ENCODE measurements at regions not wholly inside any gene's neighbourhood (a gene's known extent, or its start where the extent isn't known, plus 50 kb on each side); places are given as distances from the start of the nearest gene placed in this dataset.

- no peak overlapping the region for H3K4me3 ChIP-seq (ENCODE audit: low read depth, low read length)
- DNase-seq (ENCODE audit: low read depth), result no peak
- TF ChIP-seq CTCF (conservative IDR thresholded peaks at IDR 0.05; ENCODE audit: low read depth, low read length), result no peak
These were observed 168.1 kb upstream of the SOX21 start for GRCh38 chr13:94880463-94880862.

- H3K4me3 ChIP-seq (ENCODE audit: low read depth, low read length), result no peak overlapping the region
- no peak for TF ChIP-seq CTCF (conservative IDR thresholded peaks at IDR 0.05; ENCODE audit: low read depth, low read length)
- DNase-seq (ENCODE audit: low read depth), result no peak
These were observed 166.3 kb upstream of the SOX21 start for GRCh38 chr13:94878602-94879165.

- no peak for TF ChIP-seq CTCF (conservative IDR thresholded peaks at IDR 0.05; ENCODE audit: low read depth, low read length)
- no peak for DNase-seq (ENCODE audit: low read depth)
- H3K4me3 ChIP-seq (ENCODE audit: low read depth, low read length), result no peak overlapping the region
These were observed 152.1 kb upstream of the SOX21 start for GRCh38 chr13:94864474-94864873.

- H3K4me3 ChIP-seq (ENCODE audit: low read depth, low read length), result peak overlapping the region; percentile 48
- TF ChIP-seq CTCF (conservative IDR thresholded peaks at IDR 0.05; ENCODE audit: low read depth, low read length), result no peak
- peak; percentile 32 for DNase-seq (ENCODE audit: low read depth)
These were observed 148.6 kb upstream of the SOX21 start for GRCh38 chr13:94860981-94861407.

- no peak overlapping the region for H3K4me3 ChIP-seq (ENCODE audit: low read depth, low read length)
- DNase-seq (ENCODE audit: low read depth), result no peak
- TF ChIP-seq CTCF (conservative IDR thresholded peaks at IDR 0.05; ENCODE audit: low read depth, low read length), result no peak
These were observed 147.5 kb upstream of the SOX21 start for GRCh38 chr13:94859811-94860210.

- H3K4me3 ChIP-seq (ENCODE audit: low read depth, low read length), result no peak overlapping the region
- DNase-seq (ENCODE audit: low read depth), result peak; percentile 25
- no peak for TF ChIP-seq CTCF (conservative IDR thresholded peaks at IDR 0.05; ENCODE audit: low read depth, low read length)
These were observed 146.9 kb upstream of the SOX21 start for GRCh38 chr13:94859278-94859691.

GRCh38 chr13:94858856-94859255, 146.5 kb upstream of the SOX21 start:
- TF ChIP-seq CTCF (conservative IDR thresholded peaks at IDR 0.05; ENCODE audit: low read depth, low read length), result no peak
- H3K4me3 ChIP-seq (ENCODE audit: low read depth, low read length), result no peak overlapping the region
- DNase-seq (ENCODE audit: low read depth), result no peak

All from choroid plexus epithelial cell (primary cell).